Activated T-helper 17 cell treated with anti-CD3 and anti-CD28 coated beads, Interleukin-2, amount 50 U/mL, for 72 hours (primary cell): ENCODE measurements at regions not wholly inside any gene's neighbourhood (a gene's known extent, or its start where the extent isn't known, plus 50 kb on each side); places are given as distances from the start of the nearest gene placed in this dataset.
A peak's percentile ranks its signal among the peaks of the same experiment; 100 is the strongest.

Experiments
- ATAC-seq: fragments of 150-1000 bp; cut with Tn5 transposase; replicated peaks from 2 replicates; pipeline ENCODE4 v1.10.0; 2021; ENCODE audit warnings: mild to moderate bottlenecking, moderate library complexity
- H3K27ac Mint-ChIP-seq: one replicate; pipeline ENCODE4 v1.8.0; 2022; ENCODE audit warnings: mixed read lengths
- H3K27me3 Mint-ChIP-seq: one replicate; pipeline ENCODE4 v1.8.0; 2022; ENCODE audit warnings: mixed read lengths
- H3K36me3 Mint-ChIP-seq: one replicate; pipeline ENCODE4 v1.8.0; 2022; ENCODE audit warnings: low read depth, mild to moderate bottlenecking, mixed read lengths
- H3K4me1 Mint-ChIP-seq: one replicate; pipeline ENCODE4 v1.8.0; 2022; ENCODE audit warnings: mixed read lengths
- H3K4me3 Mint-ChIP-seq: one replicate; pipeline ENCODE4 v1.8.0; 2022; ENCODE audit warnings: mild to moderate bottlenecking, mixed read lengths
- H3K9me3 Mint-ChIP-seq: one replicate; pipeline ENCODE4 v1.8.0; 2022; ENCODE audit warnings: mixed read lengths

DNA sequence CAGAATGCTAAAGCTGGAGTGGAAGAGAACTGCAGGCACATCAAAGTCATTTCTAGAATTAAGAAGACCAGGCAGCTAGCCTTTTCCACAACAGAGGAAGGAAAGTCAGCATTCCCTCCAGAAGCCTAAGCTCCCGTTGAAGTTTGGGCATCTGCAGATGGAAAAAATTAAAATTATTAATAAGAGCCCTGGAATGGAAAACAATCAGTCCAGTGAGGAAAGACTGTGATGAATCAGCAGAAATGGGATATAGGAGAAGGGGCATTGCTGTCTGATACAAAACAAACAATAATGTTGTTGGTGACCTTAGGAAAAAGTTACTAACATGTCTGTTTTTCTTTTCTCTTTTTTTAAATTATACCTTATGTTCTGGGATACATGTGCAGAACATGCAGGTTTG lies 450.7 kb upstream of the SLC14A2 start:
- H3K36me3 Mint-ChIP-seq = no peaks in the 10 kb centered on the region
- ATAC-seq = no peak
- no peak overlapping the region for H3K27ac Mint-ChIP-seq
- no peaks in the 10 kb centered on the region for H3K4me1 Mint-ChIP-seq
- H3K27me3 Mint-ChIP-seq = peaks cover 10% of the 10 kb centered on the region
- H3K4me3 Mint-ChIP-seq = no peak overlapping the region
- H3K9me3 Mint-ChIP-seq = no peaks in the 10 kb centered on the region

GRCh38 chr18:45165176-45165713 lies 450.0 kb upstream of the SLC14A2 start:
- H3K27me3 Mint-ChIP-seq = peaks cover 10% of the 10 kb centered on the region
- H3K36me3 Mint-ChIP-seq = no peaks in the 10 kb centered on the region
- no peak for ATAC-seq

GRCh38 chr18:45165871-45166270 lies 449.4 kb upstream of the SLC14A2 start:
- Mint-ChIP-seq H3K36me3 (no peaks in the 10 kb centered on the region), H3K9me3 (no peaks in the 10 kb centered on the region), H3K4me1 (no peaks in the 10 kb centered on the region), H3K27ac (no peak overlapping the region), H3K27me3 (peaks cover 7% of the 10 kb centered on the region), H3K4me3 (no peak overlapping the region)
- ATAC-seq = no peak

More at GRCh38 chr18:45165176-45165713, 450.0 kb upstream of the SLC14A2 start:
- Mint-ChIP-seq H3K4me1 (no peaks in the 10 kb centered on the region), H3K9me3 (no peaks in the 10 kb centered on the region), H3K4me3 (no peak overlapping the region), H3K27ac (no peak overlapping the region)

- Mint-ChIP-seq H3K27ac (no peak overlapping the region), H3K4me1 (no peaks in the 10 kb centered on the region), H3K9me3 (no peaks in the 10 kb centered on the region), H3K36me3 (no peaks in the 10 kb centered on the region), H3K27me3 (peaks cover 6% of the 10 kb centered on the region), H3K4me3 (no peak overlapping the region)
- no peak for ATAC-seq
These were observed 448.9 kb upstream of the SLC14A2 start for GRCh38 chr18:45166341-45166835.

- ATAC-seq = peak; percentile 23
- no peaks in the 10 kb centered on the region for H3K36me3 Mint-ChIP-seq
- no peaks in the 10 kb centered on the region for H3K4me1 Mint-ChIP-seq
These were observed 448.3 kb upstream of the SLC14A2 start for GRCh38 chr18:45166836-45167551.

DNA sequence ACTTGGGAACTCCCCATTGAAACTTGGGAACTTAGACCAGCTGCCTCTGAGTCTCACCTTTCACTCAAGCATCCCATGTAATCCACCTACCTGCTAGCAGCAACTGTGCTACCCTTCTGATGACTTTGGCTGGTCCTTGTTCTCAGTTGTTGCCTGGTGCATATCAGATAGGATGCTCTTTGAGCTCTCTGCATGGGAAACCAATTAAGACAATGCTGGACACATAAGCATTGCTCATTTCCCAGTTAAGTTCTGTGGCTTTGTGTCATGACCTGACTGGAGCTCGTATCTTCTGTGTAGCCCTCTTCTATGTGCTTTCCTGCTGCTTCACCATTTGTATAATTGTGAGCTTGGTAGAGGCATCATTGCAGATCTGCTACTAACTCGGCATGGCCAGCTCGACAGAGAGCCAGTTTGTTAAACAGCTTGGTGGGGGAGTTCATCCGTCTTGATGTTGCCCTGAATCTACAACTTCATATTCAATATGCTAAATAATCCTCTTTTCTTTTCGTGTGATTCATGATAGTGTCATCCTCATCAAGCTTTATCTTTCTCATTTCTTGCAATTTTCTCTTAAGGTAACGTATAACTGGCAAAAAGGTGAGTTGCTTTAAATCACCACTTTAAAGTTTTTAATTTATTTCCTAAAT lies 447.5 kb upstream of the SLC14A2 start:
- no peaks in the 10 kb centered on the region for H3K4me1 Mint-ChIP-seq
- no peaks in the 10 kb centered on the region for H3K27me3 Mint-ChIP-seq
- no peak overlapping the region for H3K4me3 Mint-ChIP-seq
- no peak for ATAC-seq
- H3K27ac Mint-ChIP-seq = no peak overlapping the region
- no peaks in the 10 kb centered on the region for H3K9me3 Mint-ChIP-seq
- no peaks in the 10 kb centered on the region for H3K36me3 Mint-ChIP-seq

More at GRCh38 chr18:45166836-45167551, 448.3 kb upstream of the SLC14A2 start:
- Mint-ChIP-seq H3K27me3 (peaks cover under 1% of the 10 kb centered on the region), H3K27ac (no peak overlapping the region), H3K4me3 (no peak overlapping the region), H3K9me3 (no peaks in the 10 kb centered on the region)

GRCh38 chr18:45168866-45169600 lies 446.2 kb upstream of the SLC14A2 start:
- no peak for ATAC-seq
- Mint-ChIP-seq H3K4me1 (no peaks in the 10 kb centered on the region), H3K36me3 (no peaks in the 10 kb centered on the region), H3K4me3 (no peak overlapping the region), H3K27me3 (no peaks in the 10 kb centered on the region), H3K9me3 (no peaks in the 10 kb centered on the region), H3K27ac (no peak overlapping the region)

- ATAC-seq = peak; percentile 44
- Mint-ChIP-seq H3K4me1 (no peaks in the 10 kb centered on the region), H3K27me3 (peaks cover 4% of the 10 kb centered on the region), H3K4me3 (no peak overlapping the region), H3K9me3 (no peaks in the 10 kb centered on the region), H3K27ac (no peak overlapping the region), H3K36me3 (no peaks in the 10 kb centered on the region)
These were observed 445.7 kb upstream of the SLC14A2 start for GRCh38 chr18:45169610-45170009.

- Mint-ChIP-seq H3K27ac (no peak overlapping the region), H3K4me3 (no peak overlapping the region), H3K36me3 (no peaks in the 10 kb centered on the region), H3K9me3 (no peaks in the 10 kb centered on the region), H3K4me1 (no peaks in the 10 kb centered on the region), H3K27me3 (peaks cover 11% of the 10 kb centered on the region)
- ATAC-seq = no peak
These were observed 443.5 kb upstream of the SLC14A2 start for GRCh38 chr18:45171679-45172191.

DNA sequence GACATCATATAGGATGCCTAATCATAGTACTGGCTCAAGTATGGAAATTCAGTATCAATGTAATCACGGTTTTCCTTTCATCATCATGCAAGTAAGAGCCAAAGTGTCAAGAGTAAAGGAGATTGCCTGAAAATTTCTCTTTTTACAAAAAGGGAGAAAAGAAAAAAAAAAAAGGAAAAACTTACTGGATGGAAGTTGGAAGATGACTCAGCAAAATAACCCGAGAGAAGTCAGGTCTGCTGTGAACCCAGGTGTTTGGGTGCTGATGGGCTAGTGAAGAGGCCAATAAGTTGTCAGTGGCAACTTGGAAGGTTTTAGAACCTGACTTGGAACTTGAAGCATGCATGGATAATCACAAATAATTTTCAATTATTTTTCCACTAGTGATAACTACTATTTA lies 441.9 kb upstream of the SLC14A2 start:
- H3K27me3 Mint-ChIP-seq = peaks cover 20% of the 10 kb centered on the region
- H3K4me1 Mint-ChIP-seq = no peaks in the 10 kb centered on the region
- H3K4me3 Mint-ChIP-seq = no peak overlapping the region
- no peak overlapping the region for H3K27ac Mint-ChIP-seq
- no peak for ATAC-seq
- no peaks in the 10 kb centered on the region for H3K36me3 Mint-ChIP-seq
- H3K9me3 Mint-ChIP-seq = peaks cover 4% of the 10 kb centered on the region

DNA sequence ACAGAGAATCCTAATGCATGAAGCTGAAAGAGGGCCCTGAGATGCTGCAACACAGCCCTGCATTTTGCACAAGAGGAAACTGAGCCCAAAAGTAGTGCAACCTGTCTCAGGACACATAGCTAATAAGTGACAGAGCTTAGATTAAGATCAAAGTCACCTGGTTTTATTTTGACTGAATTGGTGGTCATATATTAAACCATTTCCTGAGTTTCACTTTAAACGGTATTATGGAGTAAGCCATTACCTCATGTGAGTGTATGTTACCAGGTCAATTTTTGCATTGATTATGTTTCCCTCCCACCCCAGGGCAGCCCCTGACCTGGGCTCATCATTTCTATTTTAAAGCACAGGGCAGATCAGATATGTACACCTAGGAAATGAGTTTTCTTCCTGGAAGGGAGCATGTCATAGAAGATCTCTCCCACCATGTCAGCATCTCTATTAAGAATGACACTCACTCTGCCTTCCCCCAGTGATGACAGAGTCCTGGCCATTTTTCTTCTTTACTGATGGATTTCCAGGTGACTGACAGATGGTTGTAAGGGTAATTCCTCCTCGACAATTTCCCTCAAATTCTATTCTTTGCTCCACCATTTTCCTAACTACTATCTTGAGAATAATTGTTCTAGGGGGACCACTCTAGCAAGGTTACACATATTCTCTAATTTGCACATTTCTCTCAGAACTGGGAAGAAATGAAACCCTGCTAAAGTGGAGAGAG lies 441.3 kb upstream of the SLC14A2 start:
- Mint-ChIP-seq H3K9me3 (peaks cover 4% of the 10 kb centered on the region), H3K4me3 (no peak overlapping the region), H3K27ac (no peak overlapping the region), H3K36me3 (no peaks in the 10 kb centered on the region), H3K27me3 (peaks cover 20% of the 10 kb centered on the region), H3K4me1 (no peaks in the 10 kb centered on the region)
- ATAC-seq = no peak

- no peak for ATAC-seq
- Mint-ChIP-seq H3K4me1 (no peaks in the 10 kb centered on the region), H3K27me3 (peaks cover 20% of the 10 kb centered on the region), H3K4me3 (no peak overlapping the region), H3K9me3 (peaks cover 4% of the 10 kb centered on the region), H3K27ac (no peak overlapping the region), H3K36me3 (no peaks in the 10 kb centered on the region)
These were observed 440.6 kb upstream of the SLC14A2 start for GRCh38 chr18:45174629-45175136.

DNA sequence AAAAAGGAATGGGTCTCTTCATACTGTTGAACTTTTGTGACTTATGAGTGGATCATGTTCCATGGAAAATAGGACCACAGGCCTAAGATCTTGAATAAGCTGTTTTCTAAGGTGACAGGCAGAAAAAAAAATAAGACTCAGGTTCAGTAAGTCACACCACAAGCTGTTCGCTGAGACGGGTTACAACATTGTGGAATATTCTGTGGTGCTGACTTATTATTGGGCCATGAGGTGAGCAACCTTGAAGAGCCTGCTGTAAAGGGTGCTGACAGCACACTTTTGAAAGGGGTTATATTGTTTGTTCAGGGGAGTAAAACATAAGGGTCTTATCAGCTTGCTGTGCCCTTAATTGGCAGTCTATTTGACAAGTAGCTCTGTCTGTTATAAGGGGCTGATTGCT lies 439.8 kb upstream of the SLC14A2 start:
- Mint-ChIP-seq H3K9me3 (peaks cover 4% of the 10 kb centered on the region), H3K4me3 (no peak overlapping the region), H3K4me1 (no peaks in the 10 kb centered on the region), H3K27ac (no peak overlapping the region), H3K36me3 (no peaks in the 10 kb centered on the region), H3K27me3 (peaks cover 20% of the 10 kb centered on the region)
- no peak for ATAC-seq

DNA sequence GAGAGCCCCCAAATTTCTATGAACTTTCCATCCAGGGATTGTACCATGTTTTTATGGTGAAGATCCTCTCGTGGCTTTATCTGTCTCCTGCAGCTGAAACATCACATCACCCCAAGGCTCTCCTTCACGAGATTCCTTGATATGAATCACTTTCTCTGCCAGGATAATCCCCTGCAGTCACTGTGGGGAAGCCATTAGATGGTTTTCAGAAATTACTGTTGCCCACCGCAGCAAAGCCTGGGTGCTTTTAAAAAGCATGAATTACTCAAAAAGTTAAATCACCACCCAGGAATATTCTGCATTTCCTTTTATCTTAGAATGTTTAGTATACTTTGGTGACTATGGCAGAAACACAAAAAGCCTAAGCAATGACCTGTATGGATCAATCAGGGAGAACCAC lies 428.4 kb upstream of the SLC14A2 start:
- Mint-ChIP-seq H3K4me1 (no peaks in the 10 kb centered on the region), H3K27ac (no peak overlapping the region), H3K9me3 (no peaks in the 10 kb centered on the region), H3K4me3 (no peak overlapping the region), H3K36me3 (no peaks in the 10 kb centered on the region), H3K27me3 (peaks cover 7% of the 10 kb centered on the region)
- ATAC-seq = no peak
